Right lobe of liver (tissue), 6 donors: ENCODE measurements at regions not wholly inside any gene's neighbourhood (a gene's known extent, or its start where the extent isn't known, plus 50 kb on each side); places are given as distances from the start of the nearest gene placed in this dataset.

Experiments
- ATAC-seq, 4 donors: fragments of 200-7000 bp; cut with Tn5 transposase; one replicate each; pipeline ENCODE4 v1.9.1; 2020; ENCODE audit warnings: mild to moderate bottlenecking in 4 of 4, moderate library complexity in 4 of 4
- DNase-seq, 3 donors: peaks; one replicate each; pipeline ENCODE4 v3.0.0-alpha.2; 2020
- H3K27ac ChIP-seq, 3 donors: fragments of 200-600 bp; one replicate each; pipeline ENCODE4 v1.8.0; 2022
- H3K27me3 ChIP-seq, 2 donors: fragments of 200-600 bp; one replicate each; pipeline ENCODE4 v1.8.0; 2022
- H3K36me3 ChIP-seq, 4 donors: fragments of 200-600 bp; sonication (generic) in 1 of 4; one replicate each; pipeline versions ENCODE4 v1.5.1 to v1.8.0; 2017 to 2022; ENCODE audit warnings: control low read depth in 1 of 4
- H3K4me1 ChIP-seq, 4 donors: fragments of 200-600 bp; sonication (generic) in 1 of 4; one replicate each; pipeline versions ENCODE4 v1.5.1 to v1.8.0; 2017 to 2022; ENCODE audit warnings: control low read depth in 1 of 4
- H3K4me3 ChIP-seq, 3 donors: fragments of 200-600 bp; one replicate each; pipeline ENCODE4 v1.8.0; 2022
- H3K9me3 ChIP-seq, 4 donors: fragments of 200-600 bp; sonication (generic) in 1 of 4; one replicate each; pipeline versions ENCODE4 v1.5.1 to v1.8.0; 2017 to 2022; ENCODE audit warnings: control low read depth in 1 of 4
- POLR2A ChIP-seq: fragments of 450-650 bp; IDR thresholded peaks from one replicate; pipeline ENCODE4 v1.6.1; 2017; ENCODE audit warnings: antibody characterized with exemption, mild to moderate bottlenecking
- WGBS: methylation state at CpG from one replicate; pipeline ENCODE4 v1.1.6; 2018; ENCODE audit warnings: low coverage, low lambda C conversion rate; ENCODE audit not compliant: insufficient coverage; ENCODE audit errors: missing lambda C conversion rate; 5-methylcytosine and 5-hydroxymethylcytosine counted together
- intact Hi-C, 2 donors: fragments of 100-400 bp; cut with DNase I; formaldehyde crosslinking; loops; one replicate each; pipeline versions ENCODE4 v1.11.2 to v1.14.1; 2022
- TF ChIP-seq, protein P1 (sequence below), 4 donors: fragments of 200-600 bp in 3 of 4; fragments of 450-650 bp in 1 of 4; IDR thresholded peaks; one replicate each; pipeline versions ENCODE4 v1.5.1 to v1.8.0; 2016 to 2022; ENCODE audit warnings: antibody characterized with exemption in 4 of 4, mild to moderate bottlenecking in 2 of 4
- donor health status: DM: no; HTN: yes; CAD: no.
- donor health status: DM: no; HTN: no; CAD: no.
- donor health status: DM: no; HTN: no; CAD: no.
- donor health status: DM: no; HTN: yes; CAD: no.
- donor health status: DM: no; HTN: yes; CAD: no.

DNA sequence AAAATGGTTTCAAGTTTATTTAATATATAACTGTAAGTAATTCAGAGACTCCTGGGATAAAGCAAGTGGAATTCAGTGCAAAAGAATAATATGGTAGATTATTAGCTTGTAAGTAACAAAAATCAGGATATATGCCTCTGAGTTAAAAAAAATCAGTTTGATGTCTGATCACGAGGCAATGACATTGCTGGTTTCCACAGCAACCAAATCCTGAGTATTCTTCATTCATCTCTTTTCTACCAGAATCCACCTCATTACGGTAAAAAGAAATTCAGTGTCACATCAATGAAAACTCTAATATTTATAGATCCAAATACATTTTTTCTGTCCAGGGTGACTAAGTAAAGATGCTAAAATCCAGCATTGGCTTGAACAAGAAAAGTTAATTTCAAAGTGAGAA lies 642.3 kb upstream of the TMPRSS15 start:
- TF ChIP-seq POLR2A, result no peak
- TF ChIP-seq, protein P1, sequence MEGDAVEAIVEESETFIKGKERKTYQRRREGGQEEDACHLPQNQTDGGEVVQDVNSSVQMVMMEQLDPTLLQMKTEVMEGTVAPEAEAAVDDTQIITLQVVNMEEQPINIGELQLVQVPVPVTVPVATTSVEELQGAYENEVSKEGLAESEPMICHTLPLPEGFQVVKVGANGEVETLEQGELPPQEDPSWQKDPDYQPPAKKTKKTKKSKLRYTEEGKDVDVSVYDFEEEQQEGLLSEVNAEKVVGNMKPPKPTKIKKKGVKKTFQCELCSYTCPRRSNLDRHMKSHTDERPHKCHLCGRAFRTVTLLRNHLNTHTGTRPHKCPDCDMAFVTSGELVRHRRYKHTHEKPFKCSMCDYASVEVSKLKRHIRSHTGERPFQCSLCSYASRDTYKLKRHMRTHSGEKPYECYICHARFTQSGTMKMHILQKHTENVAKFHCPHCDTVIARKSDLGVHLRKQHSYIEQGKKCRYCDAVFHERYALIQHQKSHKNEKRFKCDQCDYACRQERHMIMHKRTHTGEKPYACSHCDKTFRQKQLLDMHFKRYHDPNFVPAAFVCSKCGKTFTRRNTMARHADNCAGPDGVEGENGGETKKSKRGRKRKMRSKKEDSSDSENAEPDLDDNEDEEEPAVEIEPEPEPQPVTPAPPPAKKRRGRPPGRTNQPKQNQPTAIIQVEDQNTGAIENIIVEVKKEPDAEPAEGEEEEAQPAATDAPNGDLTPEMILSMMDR (IDR thresholded peaks at IDR 0.05), result no peak
- Histone ChIP-seq H3K27me3 (no peaks in the 10 kb centered on the region), H3K27ac (no peak overlapping the region), H3K9me3 (no peaks in the 10 kb centered on the region), H3K4me3 (no peak overlapping the region), H3K36me3 (no peaks in the 10 kb centered on the region), H3K4me1 (no peaks in the 10 kb centered on the region)
- ATAC-seq (no peak), DNase-seq (no peak)
- 56% methylated on average over 2 of the region's 2 CpGs for WGBS
- intact Hi-C loops, result no loop called here

DNA sequence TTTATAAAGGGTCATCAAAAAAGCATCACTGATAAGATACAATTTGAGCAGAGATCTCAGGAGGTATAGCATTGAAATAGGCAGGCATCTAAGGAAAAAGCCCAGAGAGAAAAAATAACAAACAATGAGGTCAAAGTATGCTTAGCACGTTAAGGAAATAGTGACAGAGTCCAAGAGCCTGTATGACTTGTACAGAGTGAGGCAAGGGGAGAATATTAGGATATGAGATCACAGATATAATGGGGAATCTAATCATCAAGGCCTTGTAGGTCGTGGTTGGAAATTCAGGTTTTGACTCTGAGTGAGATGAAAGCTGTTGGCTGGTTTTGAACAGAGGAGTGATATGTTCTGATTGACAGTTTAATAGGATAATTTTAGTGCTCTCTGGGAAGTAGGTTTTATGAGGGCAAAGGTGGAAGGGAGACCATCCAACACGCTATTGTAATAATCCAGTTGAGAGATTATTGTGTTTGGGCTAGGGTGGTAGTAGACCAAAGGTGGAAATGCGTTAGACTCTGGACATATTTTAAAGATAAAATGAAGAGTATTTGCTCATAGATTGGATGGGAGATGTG lies 644.6 kb upstream of the TMPRSS15 start:
- no peaks in the 10 kb centered on the region for H3K36me3 ChIP-seq
- intact Hi-C loops, result no loop called here
- DNase-seq (no peak), ATAC-seq (no peak)
- TF ChIP-seq, protein P1 (IDR thresholded peaks at IDR 0.05), result no peak
- TF ChIP-seq POLR2A, result no peak
- H3K4me3 ChIP-seq, result no peak overlapping the region
- 35% methylated on average over 4 of the region's 4 CpGs for WGBS
- no peaks in the 10 kb centered on the region for H3K27me3 ChIP-seq
- no peaks in the 10 kb centered on the region for H3K9me3 ChIP-seq
- no peak overlapping the region for H3K27ac ChIP-seq
- H3K4me1 ChIP-seq, result no peaks in the 10 kb centered on the region

DNA sequence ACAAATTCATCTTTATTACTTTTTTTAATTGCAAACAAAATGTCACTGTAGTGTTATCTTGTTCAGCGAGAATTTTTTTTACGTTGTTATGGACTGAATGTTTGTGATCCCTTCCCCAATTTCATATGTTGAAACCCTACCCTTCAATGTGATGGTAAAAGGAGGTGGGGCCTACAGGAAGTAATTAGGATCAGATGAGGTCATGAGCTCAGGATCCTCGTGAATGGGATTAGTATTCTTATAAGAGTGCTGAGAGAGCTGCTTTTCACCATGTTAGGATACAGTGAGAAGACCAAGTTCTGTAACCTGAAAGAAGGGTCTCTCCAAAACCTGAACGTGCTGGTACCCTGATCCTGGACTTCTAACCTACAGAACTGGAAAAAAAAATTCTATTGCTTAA lies 646.0 kb upstream of the TMPRSS15 start:
- ATAC-seq, result no peak
- intact Hi-C loops, result no loop called here

DNA sequence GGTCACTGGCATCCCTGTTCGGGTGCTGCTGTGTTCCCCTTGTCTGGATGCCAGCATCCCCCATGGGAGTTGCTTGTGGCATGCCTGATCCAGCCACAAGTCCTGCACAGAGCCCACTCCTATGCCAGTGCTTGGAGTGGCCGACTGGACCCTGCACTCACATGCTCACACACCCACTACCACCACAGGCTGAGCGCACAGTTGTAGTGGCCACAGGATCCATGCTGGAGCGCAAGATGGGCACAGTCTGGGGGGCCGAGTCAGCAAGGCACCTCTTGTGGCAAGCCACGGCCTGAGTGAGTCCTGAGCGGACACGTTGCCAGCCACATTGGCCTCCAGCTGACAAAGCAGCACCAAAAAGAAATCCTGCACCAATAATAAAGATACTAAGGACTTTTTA lies 661.6 kb upstream of the TMPRSS15 start:
- H3K36me3 ChIP-seq, result no peaks in the 10 kb centered on the region
- ATAC-seq, result peak in 1 of 4 donors; percentile 28
- no peaks in the 10 kb centered on the region for H3K4me1 ChIP-seq
- no peak for DNase-seq
- intact Hi-C loops, result no loop called here
- H3K27ac ChIP-seq, result no peak overlapping the region
- 67% methylated on average over 7 of the region's 8 CpGs for WGBS
- no peaks in the 10 kb centered on the region for H3K9me3 ChIP-seq
- H3K4me3 ChIP-seq, result no peak overlapping the region
- no peaks in the 10 kb centered on the region for H3K27me3 ChIP-seq
- TF ChIP-seq POLR2A, result no peak
- TF ChIP-seq, protein P1 (IDR thresholded peaks at IDR 0.05), result no peak

More for the DNA sequence above, 646.0 kb upstream of the TMPRSS15 start:
- Histone ChIP-seq H3K9me3 (no peaks in the 10 kb centered on the region), H3K4me1 (no peaks in the 10 kb centered on the region), H3K27ac (no peak overlapping the region), H3K36me3 (no peaks in the 10 kb centered on the region), H3K4me3 (no peak overlapping the region), H3K27me3 (no peaks in the 10 kb centered on the region)
- DNase-seq, result no peak
- no peak for TF ChIP-seq POLR2A
- TF ChIP-seq, protein P1 (IDR thresholded peaks at IDR 0.05), result no peak
- WGBS, result 37% methylated on average over 4 of the region's 4 CpGs

DNA sequence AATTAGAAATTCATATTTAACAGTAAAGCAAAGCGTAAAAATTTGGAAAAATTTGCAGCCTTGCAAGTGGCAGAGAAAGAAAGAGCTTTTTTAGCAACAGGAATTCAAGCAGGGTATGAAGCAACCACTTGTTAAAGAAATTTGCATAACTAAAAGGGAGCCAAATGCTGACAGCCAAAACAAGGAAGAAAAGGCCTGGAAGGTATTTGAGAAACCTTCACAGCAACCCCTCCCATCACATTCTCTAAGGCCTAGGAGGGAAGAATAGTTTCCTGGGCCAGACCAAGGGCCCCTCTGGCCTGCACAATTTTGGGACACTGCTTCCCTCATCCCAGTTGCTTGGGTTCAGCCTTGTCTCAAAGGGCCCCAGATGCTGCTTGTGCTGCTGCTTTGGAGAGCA lies 672.4 kb upstream of the TMPRSS15 start:
- no peak overlapping the region for H3K4me3 ChIP-seq
- H3K27ac ChIP-seq, result no peak overlapping the region
- no peaks in the 10 kb centered on the region for H3K27me3 ChIP-seq
- H3K9me3 ChIP-seq, result no peaks in the 10 kb centered on the region
- DNase-seq (no peak), ATAC-seq (no peak)
- TF ChIP-seq POLR2A, result no peak
- TF ChIP-seq, protein P1 (IDR thresholded peaks at IDR 0.05), result no peak
- 64% methylated on average over 1 of the region's 1 CpG for WGBS
- no peaks in the 10 kb centered on the region for H3K36me3 ChIP-seq
- no peaks in the 10 kb centered on the region for H3K4me1 ChIP-seq
- intact Hi-C loops, result no loop called here
